ENCODE measurements at regions not wholly inside any gene's neighbourhood (a gene's known extent, or its start where the extent isn't known, plus 50 kb on each side); places are given as distances from the start of the nearest gene placed in this dataset.
"Not testable (repeated sequence)": the region's sequence is repeated elsewhere in the genome, so short reads cannot be mapped to it uniquely, and the experiment has no call there.

DNA sequence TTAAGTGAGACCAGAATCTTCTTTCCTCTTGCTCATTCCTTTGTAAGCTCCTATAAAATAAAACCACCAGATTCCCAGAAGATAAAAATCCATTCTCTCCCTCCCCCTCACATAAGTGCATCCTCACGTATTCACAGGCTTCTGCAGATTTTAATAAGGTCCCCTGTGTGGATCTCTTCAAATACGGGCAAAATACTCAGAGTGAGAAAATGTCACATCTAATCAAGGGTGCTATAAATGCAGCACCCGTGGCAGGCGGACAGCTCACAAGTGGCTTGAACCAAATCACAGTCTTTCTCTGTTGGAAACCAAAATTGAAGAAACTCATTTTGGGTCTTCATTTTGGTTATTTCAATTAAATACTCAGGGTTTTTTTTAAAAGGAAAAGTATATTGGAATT is 212.9 kb upstream of the CMC1 start:
- DNase-seq (ENCODE audit: low spot score) (no peak), FAIRE-seq (no peak)

DNA sequence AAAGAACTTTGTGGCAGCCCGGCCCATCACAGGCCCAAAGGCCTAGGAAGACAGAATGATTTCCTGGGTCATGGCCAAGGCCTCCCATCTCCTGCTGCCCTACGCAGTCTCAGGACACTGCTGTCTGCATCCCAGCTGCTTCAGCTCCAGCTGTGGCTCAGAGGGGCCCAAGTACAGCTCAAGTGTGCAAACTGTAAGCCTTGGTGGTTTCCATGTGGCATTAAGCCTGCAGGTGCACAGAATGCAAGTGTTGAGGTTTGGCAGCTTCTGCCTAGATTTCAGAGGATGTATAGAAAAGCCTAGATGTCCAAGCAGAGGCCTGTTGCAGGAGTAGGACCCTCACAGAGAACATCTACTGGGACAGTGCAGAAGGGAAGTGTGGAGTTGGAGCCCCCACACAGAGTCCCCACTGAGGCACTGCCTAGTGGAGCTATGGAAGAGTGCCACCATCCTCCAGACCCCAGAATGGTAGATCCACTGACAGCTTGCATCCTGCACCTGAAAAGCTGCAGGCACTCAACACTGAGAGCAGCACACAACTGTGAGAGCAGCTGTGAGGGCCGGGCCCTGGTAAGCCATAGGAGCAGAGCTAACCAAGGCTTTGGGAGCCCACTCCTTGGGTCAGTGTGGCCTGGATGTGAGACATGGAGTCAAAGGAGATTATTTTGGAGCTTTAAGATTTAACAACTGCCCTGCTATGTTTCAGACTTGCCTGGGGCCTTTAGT is 208.2 kb upstream of the CMC1 start:
- FAIRE-seq (no peak), DNase-seq (ENCODE audit: low spot score) (no peak)

DNA sequence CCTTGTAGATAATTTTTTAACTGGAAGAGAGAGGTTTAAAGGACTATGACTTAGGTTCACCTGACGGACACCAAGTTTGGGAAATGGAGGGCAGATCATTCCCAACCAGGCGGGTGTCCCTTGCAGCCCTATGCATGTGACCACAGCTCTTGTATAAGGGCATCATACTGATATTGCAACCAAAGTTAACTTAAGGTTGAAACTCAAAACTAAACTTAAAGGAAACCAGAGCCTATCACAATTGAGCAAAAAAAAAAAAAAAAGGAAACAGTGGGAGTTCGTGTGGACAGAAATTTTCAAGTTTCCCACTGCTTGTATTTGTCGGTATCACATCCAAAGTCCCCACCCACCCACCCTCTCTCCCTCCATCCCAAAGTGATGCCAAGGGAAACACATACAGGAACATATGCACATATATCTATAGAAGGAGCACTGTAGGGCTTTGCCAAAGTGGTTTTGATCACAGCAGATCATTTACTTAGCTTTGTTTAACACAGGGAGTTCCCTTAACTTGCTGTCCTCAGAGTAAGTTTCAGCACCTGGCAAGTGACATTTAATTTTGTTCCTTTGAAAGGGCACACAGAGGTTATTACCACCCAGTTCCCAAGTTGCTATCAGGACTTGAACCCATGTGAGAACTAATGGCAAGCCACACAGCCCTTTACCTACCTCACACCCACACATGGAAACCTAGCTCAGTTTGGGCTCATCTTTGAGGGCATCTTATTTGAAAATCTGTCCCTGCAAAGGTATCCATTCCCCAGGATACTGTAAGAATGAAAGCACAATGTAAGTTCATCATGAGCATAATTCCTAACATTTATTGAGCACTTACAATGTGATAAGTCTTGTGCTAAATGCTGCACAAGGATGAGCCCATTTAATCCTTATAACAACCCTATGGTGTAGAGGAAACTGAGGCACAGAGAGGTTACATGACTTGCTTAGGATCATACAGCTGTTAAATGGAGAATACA is 204.5 kb upstream of the CMC1 start:
- DNase-seq (ENCODE audit: low spot score): no peak
- no peak for FAIRE-seq

DNA sequence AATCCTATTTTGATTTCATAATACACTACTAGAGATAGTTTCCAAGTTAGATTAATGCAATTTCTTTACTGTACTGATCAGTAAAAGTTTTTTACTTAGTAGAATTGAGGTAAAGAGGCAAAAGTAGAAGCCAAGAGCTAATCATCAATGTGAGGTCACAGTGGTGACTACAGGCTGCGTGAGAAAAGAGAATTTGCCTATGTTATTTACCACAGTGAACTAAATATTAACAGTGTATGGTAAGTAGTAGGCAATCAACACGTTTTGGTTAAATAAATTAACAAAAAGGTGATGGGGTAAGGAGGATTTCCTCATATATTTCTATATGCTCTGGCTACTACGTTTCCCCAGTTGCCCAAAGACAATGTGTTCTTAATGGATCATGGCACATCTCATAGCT is 202.2 kb upstream of the CMC1 start:
- FAIRE-seq: no peak
- DNase-seq (ENCODE audit: low spot score): no peak

DNA sequence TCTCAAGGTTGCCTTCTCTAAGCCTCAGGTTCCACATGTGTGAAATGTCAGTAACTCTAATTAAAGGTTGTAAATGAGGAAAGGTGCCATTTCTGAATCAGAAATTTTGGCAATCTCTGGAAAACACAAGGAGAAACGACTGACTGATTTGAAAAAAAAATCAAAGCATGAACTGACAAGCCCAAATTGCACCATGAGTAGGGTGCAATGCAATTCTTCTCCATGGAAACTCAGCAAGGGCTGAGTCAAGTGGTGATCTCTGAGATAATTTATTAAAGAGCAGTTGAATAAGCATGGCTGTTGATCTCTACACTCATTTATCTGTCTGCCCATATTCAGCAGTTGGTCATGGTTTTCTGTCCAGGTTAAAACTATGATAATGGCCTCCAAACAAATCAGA is 201.6 kb upstream of the CMC1 start:
- no peak for FAIRE-seq

DNA sequence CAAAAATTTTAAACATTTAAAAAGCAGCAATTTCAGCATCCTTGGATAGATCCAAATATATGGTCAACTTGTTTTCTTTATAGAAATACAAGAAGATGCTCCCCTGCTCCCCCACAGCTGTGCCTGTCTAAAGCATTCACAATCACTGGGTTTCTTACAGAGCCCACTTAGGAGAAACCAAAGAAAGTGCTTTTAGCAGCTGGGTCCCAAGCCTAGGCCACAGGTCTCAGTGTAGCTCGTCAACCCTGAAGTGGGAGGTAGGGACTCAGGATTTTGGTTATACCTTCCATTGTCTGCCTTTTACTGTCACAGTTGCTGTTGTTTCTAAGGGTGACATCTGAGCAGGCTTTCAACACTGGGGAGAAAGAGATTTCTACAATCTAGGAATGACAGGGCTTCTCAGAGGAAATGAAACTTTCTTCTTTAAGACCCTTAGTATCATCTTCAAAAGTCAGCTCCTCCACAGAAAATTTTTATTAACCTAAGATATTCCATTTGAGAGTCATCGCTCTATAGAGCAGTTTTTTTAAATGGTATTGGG is 199.3 kb upstream of the CMC1 start:
- no peak for FAIRE-seq

More for the DNA sequence above, 201.6 kb upstream of the CMC1 start:
- DNase-seq (ENCODE audit: low spot score): no peak

DNA sequence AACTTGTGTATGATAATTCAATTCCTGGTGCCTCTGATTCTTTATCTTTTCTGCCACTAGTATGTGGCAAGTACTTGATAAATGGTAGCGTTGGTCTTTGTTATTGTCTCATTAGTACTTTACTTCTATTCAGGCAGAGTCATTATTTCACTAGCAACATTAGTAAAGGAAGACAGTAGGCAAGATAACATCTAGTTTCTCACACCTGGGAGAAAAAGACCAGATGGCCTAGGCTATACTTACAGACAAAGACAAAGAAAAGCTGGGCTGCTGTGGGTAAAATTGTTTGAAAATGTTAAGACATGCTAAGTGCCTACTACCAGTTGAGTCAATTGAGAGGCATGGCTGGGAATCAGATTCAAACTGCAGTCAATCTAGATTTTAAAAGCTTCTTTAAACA is 198.7 kb upstream of the CMC1 start:
- FAIRE-seq (no peak), DNase-seq (ENCODE audit: low spot score) (no peak)

More for the DNA sequence above, 199.3 kb upstream of the CMC1 start:
- no peak for DNase-seq (ENCODE audit: low spot score)

DNA sequence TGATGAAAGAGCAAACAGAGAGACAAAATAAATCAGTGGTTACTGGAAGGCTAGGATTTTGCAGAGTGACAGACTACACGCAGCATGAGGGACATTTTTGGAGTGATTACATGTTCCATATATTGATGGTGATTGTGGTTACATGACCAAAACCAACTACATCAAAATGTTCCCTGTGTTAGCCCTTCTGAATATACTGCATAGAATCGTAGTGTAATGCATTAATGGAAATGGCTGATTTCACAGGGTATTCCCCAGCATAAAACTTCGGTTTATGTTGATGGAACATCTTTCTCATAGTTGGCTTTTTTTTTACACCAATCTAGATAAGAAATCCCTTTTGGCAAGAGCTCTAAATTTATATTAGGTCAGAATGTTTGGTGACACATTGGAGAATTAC is 191.3 kb upstream of the CMC1 start:
- DNase-seq (ENCODE audit: low spot score) (no peak), FAIRE-seq (no peak)

DNA sequence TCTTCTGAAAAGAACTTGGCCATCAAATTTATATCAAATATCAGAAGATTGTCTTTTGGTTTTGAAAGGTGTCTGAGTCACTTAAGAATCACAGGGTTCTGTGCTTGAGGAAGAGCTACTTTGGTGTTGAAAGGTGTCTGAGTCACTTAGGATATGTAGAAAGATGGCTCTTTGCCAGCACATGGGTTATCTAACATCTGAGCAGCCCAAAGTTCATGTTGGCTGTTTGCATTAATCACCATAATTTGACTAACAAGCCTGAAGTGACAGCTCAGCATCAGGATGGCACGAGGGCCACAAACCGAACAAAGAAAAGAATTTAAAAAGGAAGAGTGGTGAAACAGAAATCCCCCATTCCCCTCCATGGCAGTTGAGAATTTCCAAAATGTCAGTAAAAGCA is 190.5 kb upstream of the CMC1 start:
- DNase-seq (ENCODE audit: low spot score): peak; percentile 44

DNA sequence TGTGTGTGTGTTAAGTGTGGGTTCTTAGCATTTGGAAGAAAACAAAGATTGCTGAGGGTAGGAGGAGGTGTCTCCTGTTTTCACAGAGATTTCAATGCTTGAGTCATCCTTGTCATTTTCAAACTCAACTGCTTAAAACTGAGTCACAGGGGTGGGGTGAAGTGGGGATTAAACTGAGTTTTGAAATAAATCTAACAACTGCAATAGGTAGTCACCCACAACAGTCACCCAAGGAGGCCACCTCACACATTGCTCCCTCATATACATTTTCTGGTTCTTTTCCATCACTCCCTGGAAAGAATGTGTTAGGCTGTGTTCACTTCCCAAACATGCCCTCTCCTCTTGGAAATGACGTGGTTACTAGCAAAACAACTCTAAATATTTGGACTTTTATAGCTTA is 187.7 kb upstream of the CMC1 start:
- FAIRE-seq (no peak), DNase-seq (ENCODE audit: low spot score) (peak; percentile 6)

More for the DNA sequence above, 190.5 kb upstream of the CMC1 start:
- FAIRE-seq: no peak

DNA sequence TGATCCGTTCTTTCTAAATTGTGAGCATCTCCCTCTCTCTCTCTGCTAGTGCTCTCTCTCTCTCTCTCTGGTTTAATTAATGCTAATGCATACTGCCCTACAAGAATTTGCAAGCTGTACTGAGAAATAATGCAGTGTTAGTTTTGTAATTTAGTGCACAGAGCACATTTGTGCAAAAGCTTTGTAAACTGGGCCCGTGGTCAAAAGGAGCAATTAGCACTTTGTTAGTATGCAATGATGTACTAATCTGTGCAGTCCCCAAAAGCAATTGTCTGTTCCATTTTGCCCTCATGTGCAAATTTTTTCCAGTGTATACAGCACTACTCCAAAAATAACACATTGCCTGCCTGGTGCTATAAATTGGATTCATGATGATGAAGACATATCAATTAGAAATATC is 184.6 kb upstream of the CMC1 start:
- FAIRE-seq (no peak), DNase-seq (ENCODE audit: low spot score) (no peak)

DNA sequence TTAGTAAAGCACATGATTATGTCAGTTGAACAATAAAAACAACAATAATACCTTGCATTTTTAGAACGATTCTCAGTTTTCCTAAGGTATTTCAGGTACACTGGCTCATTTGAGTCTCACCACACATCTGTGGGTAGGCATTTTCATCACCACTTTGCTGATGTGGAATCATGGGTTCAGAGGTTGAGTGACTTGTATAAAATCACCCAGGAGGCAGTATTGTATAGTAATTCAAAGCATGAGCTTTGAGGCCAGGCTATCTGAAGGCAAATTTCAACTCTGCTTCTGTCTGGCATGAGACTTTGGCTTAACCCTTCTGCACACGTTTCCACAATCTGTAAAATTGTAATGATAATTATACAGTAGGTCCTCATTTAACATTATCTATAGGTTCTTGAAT is 183.9 kb upstream of the CMC1 start:
- DNase-seq (ENCODE audit: low spot score) (no peak), FAIRE-seq (no peak)

DNA sequence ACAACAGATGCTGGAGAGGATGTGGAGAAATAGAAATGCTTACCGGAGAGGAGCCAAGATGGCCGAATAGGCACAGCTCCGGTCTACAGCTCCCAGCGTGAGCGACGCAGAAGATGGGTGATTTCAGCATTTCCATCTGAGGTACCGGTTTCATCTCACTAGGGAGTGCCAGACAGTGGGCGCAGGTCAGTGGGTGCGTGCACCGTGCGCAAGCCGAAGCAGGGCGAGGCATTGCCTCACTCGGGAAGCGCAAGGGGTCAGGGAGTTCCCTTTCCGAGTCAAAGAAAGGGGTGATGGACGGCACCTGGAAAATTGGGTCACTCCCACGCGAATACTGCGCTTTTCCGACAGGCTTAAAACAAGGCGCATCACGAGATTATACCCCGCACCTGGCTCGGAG is 182.2 kb upstream of the CMC1 start:
- not testable (repeated sequence) for DNase-seq (ENCODE audit: low spot score); FAIRE-seq

DNA sequence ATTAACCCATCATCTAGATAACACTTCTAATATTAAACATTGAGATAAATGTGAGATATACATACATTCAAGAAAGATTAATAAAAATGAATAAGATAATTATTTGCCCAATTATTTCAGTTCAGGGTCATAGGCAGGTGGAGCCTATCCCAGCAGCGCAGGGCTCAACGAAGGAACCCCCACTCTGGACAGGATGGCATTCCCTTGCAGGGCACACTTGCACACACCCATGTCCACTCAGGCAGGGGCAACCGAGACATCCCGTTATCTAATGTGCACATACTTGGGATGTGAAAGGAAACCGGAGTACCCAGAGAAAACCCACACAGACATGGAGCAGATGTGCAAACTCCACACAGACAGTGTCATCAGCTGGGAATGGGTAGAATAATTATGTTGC is 175.4 kb upstream of the CMC1 start:
- no peak for DNase-seq (ENCODE audit: low spot score)
- FAIRE-seq: no peak

DNA sequence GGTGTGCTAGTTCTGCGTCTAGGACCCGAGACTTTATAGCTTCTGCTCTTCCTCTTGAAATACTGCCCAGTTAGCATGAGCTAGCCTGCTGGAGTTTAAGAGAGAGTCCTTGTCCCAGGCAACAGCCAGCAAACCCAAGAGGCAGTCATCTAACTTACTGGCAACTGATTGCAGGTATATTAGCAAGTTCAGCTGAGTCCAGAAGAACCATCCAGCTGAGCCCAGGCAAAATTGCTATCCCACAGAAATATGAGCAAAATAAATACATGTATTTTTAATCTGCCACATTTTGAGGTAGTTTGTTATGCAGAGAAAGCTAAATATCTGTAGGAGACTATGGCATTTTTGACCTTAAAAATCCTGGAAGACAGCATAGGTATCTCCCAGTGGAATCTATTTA is 174.4 kb upstream of the CMC1 start:
- DNase-seq (ENCODE audit: low spot score) (no peak), FAIRE-seq (no peak)

DNA sequence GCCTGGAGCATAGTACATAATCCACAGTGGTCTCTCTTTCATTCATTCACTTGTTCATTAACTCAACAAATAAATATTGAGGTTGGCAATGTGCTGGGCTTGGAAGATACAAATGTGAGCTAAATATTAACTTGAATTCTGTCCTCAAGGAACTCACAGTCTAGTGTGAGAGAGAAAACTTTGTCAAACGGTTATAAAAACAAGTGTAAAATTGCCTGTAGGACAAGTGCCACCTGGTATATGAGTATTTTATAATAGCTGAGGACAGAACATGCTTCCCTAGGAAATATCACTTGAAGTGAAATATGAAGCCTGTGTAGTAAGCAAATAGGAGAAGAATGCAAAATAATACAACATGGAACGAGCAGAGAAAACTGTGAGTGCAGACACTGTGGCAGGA is 173.1 kb upstream of the CMC1 start:
- DNase-seq (ENCODE audit: low spot score) (no peak), FAIRE-seq (no peak)

DNA sequence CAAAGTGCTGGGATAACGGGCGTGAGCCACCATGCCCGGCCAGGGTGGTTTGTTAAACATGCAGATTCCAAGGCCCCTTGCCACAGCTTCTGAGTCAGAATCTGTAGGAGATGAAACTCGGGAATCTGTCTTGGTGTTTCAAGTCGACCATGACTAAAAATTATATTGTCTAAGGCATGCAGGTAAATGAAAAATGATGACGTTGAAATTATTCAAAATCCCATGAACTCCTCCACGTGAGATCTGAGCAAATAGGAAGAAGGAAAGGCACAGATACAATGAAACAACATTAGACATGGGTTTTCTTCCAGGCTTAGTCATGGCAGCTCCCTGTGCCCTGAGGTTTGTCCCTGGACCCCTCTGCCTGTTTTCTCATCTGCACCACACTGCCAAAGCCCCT is 172.0 kb upstream of the CMC1 start:
- DNase-seq (ENCODE audit: low spot score) (no peak), FAIRE-seq (no peak)

DNA sequence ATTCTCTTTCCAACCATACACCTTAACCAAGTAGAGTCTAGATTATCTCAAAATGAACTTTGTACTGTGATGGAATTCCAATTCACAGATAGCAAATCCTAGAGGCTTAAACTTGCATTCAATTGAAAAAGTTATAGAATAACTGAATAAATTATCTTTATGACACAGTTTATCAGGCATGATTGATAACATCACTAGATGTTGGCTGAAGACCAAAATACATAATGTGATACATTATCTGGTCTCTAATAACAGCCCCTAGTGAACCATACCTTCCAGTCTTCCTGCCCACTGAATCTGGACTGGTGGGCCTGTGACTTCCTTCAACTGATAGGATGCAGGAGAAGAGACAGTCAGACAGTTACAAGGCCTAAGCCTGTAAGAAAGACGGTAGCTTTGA is 165.2 kb upstream of the CMC1 start:
- FAIRE-seq (no peak), DNase-seq (ENCODE audit: low spot score) (no peak)

DNA sequence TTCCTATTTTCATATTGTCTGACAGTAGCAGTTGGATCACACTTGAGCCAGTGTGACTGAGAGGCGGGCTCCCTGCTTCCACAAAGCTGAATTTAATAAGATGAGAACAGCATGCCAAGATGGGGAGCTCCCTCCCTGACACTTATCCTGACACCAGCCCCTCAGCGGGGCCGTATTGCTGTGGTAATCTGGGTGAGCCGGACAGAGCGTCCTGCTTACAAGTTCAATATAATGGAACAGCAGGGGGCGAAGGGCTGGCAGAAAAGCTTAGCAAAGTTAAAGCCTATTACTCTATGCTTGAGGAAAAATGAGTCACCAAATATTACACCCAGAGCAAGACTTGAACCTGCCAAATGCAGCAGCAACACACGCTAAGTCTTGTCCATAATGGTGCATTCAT is 163.8 kb upstream of the CMC1 start:
- no peak for DNase-seq (ENCODE audit: low spot score)
- no peak for FAIRE-seq

DNA sequence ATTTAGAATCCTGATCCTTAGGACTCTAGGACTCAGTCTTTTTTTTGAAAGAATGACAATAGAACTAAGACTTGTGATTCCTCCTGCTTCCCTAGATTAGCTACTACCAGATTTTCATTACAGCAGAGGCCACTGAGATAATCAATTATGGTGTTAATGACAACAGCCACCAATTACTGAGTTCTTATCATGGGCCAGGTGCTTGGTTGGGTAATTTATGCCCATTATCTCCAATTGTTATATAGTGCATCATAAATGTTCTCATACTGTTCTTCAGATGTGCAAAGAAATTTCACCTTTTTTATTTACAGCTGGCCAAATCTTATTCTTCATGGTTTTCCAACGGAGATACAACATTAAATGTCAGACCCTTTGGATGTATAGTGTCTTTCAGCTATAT is 162.9 kb upstream of the CMC1 start:
- FAIRE-seq: no peak
- no peak for DNase-seq (ENCODE audit: low spot score)

DNA sequence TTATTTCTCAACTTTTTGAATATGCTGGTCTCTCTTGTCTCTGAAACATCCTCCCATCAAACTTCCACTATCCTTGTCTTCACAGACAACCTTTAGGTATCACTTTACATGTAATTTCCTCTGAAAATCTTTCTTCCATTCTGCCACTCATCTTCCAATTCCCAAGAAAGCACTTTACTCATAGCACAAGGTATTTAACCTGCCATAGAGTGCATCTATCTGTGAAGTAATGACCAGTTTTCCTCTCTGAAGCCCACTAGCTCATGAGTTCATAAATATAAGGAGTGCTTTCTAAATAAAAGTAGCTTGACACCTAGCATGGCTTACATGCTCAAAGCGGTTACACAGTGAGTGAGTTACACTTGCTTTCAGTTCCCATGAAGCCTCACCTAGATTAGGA is 160.7 kb upstream of the CMC1 start:
- no peak for FAIRE-seq

DNA sequence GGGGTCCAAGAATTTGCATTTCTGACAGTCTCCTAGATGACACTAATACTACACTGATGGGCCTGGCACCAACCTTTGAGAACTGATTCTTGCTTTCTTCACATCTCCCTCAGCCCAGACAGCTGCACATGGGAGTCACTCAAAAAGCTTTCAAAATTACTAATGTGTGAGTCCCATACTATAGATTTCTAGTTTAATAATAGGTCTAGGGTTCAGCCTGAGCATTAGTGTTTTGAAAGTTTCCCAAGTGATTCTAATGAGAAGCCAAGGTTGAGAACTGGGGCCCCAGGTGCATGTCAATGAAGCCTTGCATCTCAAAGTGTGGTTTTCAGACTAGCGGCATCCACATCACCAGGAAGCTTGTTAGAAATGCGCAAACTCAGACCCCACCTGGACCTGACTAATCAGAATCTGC is 159.9 kb upstream of the CMC1 start:
- DNase-seq (ENCODE audit: low spot score): no peak
- no peak for FAIRE-seq

More for the DNA sequence above, 160.7 kb upstream of the CMC1 start:
- no peak for DNase-seq (ENCODE audit: low spot score)

Measured in urothelium cell line (cell line).